ENCODE measurements at regions not wholly inside any gene's neighbourhood (a gene's known extent, or its start where the extent isn't known, plus 50 kb on each side); places are given as distances from the start of the nearest gene placed in this dataset.

- Histone ChIP-seq H4K20me1 (ENCODE audit: insufficient read depth, low read length) (no peaks in the 10 kb centered on the region), H3K9ac (ENCODE audit: low read length) (no peak overlapping the region), H3K27ac (ENCODE audit: low read length) (no peak overlapping the region), H3K9me3 (replicated peaks; ENCODE audit: insufficient read depth, low read length) (no peaks in the 10 kb centered on the region), H2AFZ (ENCODE audit: low read length) (no peak overlapping the region), H3F3A (ENCODE audit: insufficient read depth, low read length) (no peaks in the 10 kb centered on the region), H3K9me2 (replicated peaks; ENCODE audit: insufficient read depth, low read length) (no peaks in the 10 kb centered on the region), H3K27me3 (replicated peaks; ENCODE audit: insufficient read depth, low read length) (no peaks in the 10 kb centered on the region), H3K4me2 (ENCODE audit: low read depth, low read length) (no peak overlapping the region), H3K4me1 (ENCODE audit: low read length) (no peaks in the 10 kb centered on the region), H3K79me2 (ENCODE audit: low read length) (no peaks in the 10 kb centered on the region), H3K36me3 (replicated peaks; ENCODE audit: insufficient read depth, low read length) (no peaks in the 10 kb centered on the region), H3K4me3 (ENCODE audit: low read length) (no peak overlapping the region)
- TF ChIP-seq EZH2phosphoT487 (IDR thresholded peaks at IDR 0.05; ENCODE audit: low read length) = no peak
- no peak for TF ChIP-seq EZH2 (optimal IDR thresholded peaks at IDR 0.05; ENCODE audit: low read depth, low read length)
- TF ChIP-seq CTCF (IDR thresholded peaks at IDR 0.05; ENCODE audit: low read length) = no peak
- DNase-seq = no peak
Measured at GRCh38 chr9:79447762-79448161, 124.0 kb upstream of the TLE4 start.

- H3F3A ChIP-seq (ENCODE audit: insufficient read depth, low read length) = no peaks in the 10 kb centered on the region
- H3K4me3 ChIP-seq (ENCODE audit: low read length) = no peak overlapping the region
- no peaks in the 10 kb centered on the region for H4K20me1 ChIP-seq (ENCODE audit: insufficient read depth, low read length)
- H3K9me3 ChIP-seq (replicated peaks; ENCODE audit: insufficient read depth, low read length) = no peaks in the 10 kb centered on the region
- H3K4me1 ChIP-seq (ENCODE audit: low read length) = no peaks in the 10 kb centered on the region
- H3K36me3 ChIP-seq (replicated peaks; ENCODE audit: insufficient read depth, low read length) = no peaks in the 10 kb centered on the region
- H3K27me3 ChIP-seq (replicated peaks; ENCODE audit: insufficient read depth, low read length) = no peaks in the 10 kb centered on the region
- H3K4me2 ChIP-seq (ENCODE audit: low read depth, low read length) = no peak overlapping the region
- H2AFZ ChIP-seq (ENCODE audit: low read length) = no peak overlapping the region
- TF ChIP-seq EZH2 (optimal IDR thresholded peaks at IDR 0.05; ENCODE audit: low read depth, low read length) = no peak
- no peak for TF ChIP-seq EZH2phosphoT487 (IDR thresholded peaks at IDR 0.05; ENCODE audit: low read length)
- no peak for TF ChIP-seq CTCF (IDR thresholded peaks at IDR 0.05; ENCODE audit: low read length)
- H3K27ac ChIP-seq (ENCODE audit: low read length) = no peak overlapping the region
- no peaks in the 10 kb centered on the region for H3K79me2 ChIP-seq (ENCODE audit: low read length)
- H3K9ac ChIP-seq (ENCODE audit: low read length) = no peak overlapping the region
- DNase-seq = no peak
- H3K9me2 ChIP-seq (replicated peaks; ENCODE audit: insufficient read depth, low read length) = no peaks in the 10 kb centered on the region
Measured at GRCh38 chr9:79452265-79452664, 119.5 kb upstream of the TLE4 start.

DNA sequence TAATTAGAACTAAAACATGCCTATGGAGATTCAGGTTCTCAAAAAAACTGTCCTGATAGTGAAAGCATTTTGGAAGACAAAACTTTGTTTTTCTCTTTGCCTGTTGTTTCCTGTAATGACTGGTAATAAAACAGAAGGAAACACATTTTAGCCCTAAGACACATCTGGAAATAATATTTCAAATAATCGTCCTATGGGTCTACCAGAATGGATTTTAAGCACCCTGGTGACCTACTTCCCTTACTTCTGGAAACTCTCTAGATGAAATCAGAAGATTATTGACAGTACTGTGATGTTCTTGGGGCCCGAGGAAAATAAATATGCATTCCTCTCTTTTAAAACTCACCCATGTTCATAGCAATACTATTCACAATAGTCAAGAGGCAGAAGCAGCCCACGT is 110.1 kb upstream of the TLE4 start:
- H3K36me3 ChIP-seq (replicated peaks; ENCODE audit: insufficient read depth, low read length) = no peaks in the 10 kb centered on the region
- no peak overlapping the region for H3K4me2 ChIP-seq (ENCODE audit: low read depth, low read length)
- H3F3A ChIP-seq (ENCODE audit: insufficient read depth, low read length) = no peaks in the 10 kb centered on the region
- H3K9me3 ChIP-seq (replicated peaks; ENCODE audit: insufficient read depth, low read length) = no peaks in the 10 kb centered on the region
- no peaks in the 10 kb centered on the region for H4K20me1 ChIP-seq (ENCODE audit: insufficient read depth, low read length)
- TF ChIP-seq CTCF (IDR thresholded peaks at IDR 0.05; ENCODE audit: low read length) (no peak), EZH2 (optimal IDR thresholded peaks at IDR 0.05; ENCODE audit: low read depth, low read length) (no peak), EZH2phosphoT487 (IDR thresholded peaks at IDR 0.05; ENCODE audit: low read length) (no peak)
- H3K4me3 ChIP-seq (ENCODE audit: low read length) = no peak overlapping the region
- DNase-seq = no peak
- no peaks in the 10 kb centered on the region for H3K27me3 ChIP-seq (replicated peaks; ENCODE audit: insufficient read depth, low read length)
- H3K9me2 ChIP-seq (replicated peaks; ENCODE audit: insufficient read depth, low read length) = no peaks in the 10 kb centered on the region
- H2AFZ ChIP-seq (ENCODE audit: low read length) = no peak overlapping the region
- H3K9ac ChIP-seq (ENCODE audit: low read length) = no peak overlapping the region
- no peaks in the 10 kb centered on the region for H3K4me1 ChIP-seq (ENCODE audit: low read length)
- H3K27ac ChIP-seq (ENCODE audit: low read length) = no peak overlapping the region
- H3K79me2 ChIP-seq (ENCODE audit: low read length) = no peaks in the 10 kb centered on the region
